SU-DHL-6 (cell line): ENCODE measurements at regions not wholly inside any gene's neighbourhood (a gene's known extent, or its start where the extent isn't known, plus 50 kb on each side); places are given as distances from the start of the nearest gene placed in this dataset.

ENCODE experiments used
- EZH2phosphoT487 ChIP-seq: fragments of 200-600 bp; sonication (generic), shearing (Covaris generic); conservative IDR thresholded peaks from 2 replicates; pipeline ENCODE4 v1.6.1; 2018; ENCODE audit warnings: mild to moderate bottlenecking, antibody characterized with exemption, low read length, moderate library complexity, mixed read lengths
- TF ChIP-seq, protein P1 (sequence below): fragments of 200-600 bp; sonication (generic); IDR thresholded peaks from one replicate; pipeline ENCODE4 v1.5.1; 2017; ENCODE audit warnings: antibody characterized with exemption, mild to moderate bottlenecking, low read length, moderate library complexity; ENCODE audit not compliant: insufficient read depth, poor library complexity, severe bottlenecking

DNA sequence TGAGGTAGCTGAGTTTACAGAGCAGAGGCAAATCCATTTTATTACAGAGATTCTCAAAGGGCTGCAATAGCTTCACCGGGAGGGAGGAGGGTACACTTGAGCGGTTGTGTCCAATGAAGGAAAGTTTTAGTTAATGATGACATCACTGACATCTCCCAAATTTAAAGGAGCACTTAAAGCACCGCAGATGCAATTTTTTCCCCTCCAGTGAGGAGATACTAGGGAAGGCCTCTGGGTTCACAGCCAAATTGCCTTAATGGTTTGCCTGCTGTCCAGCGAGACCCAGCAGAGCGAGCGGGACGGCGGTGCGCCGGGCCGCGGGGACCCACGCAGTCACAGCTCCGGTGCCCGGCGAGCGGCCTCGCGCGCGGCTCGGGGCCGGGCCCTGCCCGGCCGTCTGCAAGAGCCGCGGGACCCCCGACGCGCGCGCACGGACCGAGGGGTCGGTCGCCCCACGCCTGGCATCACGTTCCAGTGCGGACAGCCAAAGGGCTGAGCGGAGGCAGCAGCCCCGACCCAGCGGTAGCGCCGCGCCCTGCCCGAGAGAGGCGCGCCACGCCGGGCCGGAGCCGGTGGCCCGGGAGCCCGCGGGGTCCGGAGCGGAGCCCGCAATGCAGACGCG is 160.5 kb upstream of the CHRNA7 start:
- TF ChIP-seq, protein P1, sequence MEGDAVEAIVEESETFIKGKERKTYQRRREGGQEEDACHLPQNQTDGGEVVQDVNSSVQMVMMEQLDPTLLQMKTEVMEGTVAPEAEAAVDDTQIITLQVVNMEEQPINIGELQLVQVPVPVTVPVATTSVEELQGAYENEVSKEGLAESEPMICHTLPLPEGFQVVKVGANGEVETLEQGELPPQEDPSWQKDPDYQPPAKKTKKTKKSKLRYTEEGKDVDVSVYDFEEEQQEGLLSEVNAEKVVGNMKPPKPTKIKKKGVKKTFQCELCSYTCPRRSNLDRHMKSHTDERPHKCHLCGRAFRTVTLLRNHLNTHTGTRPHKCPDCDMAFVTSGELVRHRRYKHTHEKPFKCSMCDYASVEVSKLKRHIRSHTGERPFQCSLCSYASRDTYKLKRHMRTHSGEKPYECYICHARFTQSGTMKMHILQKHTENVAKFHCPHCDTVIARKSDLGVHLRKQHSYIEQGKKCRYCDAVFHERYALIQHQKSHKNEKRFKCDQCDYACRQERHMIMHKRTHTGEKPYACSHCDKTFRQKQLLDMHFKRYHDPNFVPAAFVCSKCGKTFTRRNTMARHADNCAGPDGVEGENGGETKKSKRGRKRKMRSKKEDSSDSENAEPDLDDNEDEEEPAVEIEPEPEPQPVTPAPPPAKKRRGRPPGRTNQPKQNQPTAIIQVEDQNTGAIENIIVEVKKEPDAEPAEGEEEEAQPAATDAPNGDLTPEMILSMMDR: no peak
- TF ChIP-seq EZH2phosphoT487: no peak
